Panc1 (cell line): ENCODE measurements at regions not wholly inside any gene's neighbourhood (a gene's known extent, or its start where the extent isn't known, plus 50 kb on each side); places are given as distances from the start of the nearest gene placed in this dataset.

Experiments
- ATAC-seq: fragments of 200-7000 bp; cut with Tn5 transposase; 2 replicates; pipeline ENCODE4 v1.9.1; 2020; ENCODE audit warnings: mild to moderate bottlenecking, moderate library complexity
- BruUV-seq: library from RNA; stranded (reverse); fragments of 400-500 nt; replicated peaks from 2 replicates; lab custom pipeline; 2021; lab: Mats Ljungman, UMichigan
- CTCF ChIA-PET: fragments of 300-600 bp; sonication (Branson Sonifier 250); formaldehyde crosslinking; loops from one replicate; lab custom pipeline; 2022; ENCODE audit warnings: antibody characterized with exemption; lab: Charles Lee
- POLR2A ChIA-PET: fragments of 300-600 bp; sonication (Branson Sonifier 250); formaldehyde crosslinking; loops from one replicate; lab custom pipeline; 2022; ENCODE audit warnings: antibody characterized with exemption; lab: Charles Lee
- DNase-seq: peaks from one replicate; pipeline ENCODE4 v3.0.0-alpha.2; 2010; ENCODE audit warnings: low read depth, low spot score
- H3K27ac ChIP-seq: 2 replicates; pipeline ENCODE4 v1.5.1; 2011; ENCODE audit warnings: mild to moderate bottlenecking, low read length, inconsistent platforms
- H3K27me3 ChIP-seq: fragments of 200-500 bp; sonication (Bioruptor generic); 2 replicates; pipeline ENCODE4 v1.6.0; 2014; ENCODE audit warnings: low read length, inconsistent platforms; ENCODE audit not compliant: control insufficient read depth, insufficient read depth
- H3K36me3 ChIP-seq: fragments of 200-500 bp; sonication (Bioruptor generic); 2 replicates; pipeline ENCODE4 v1.5.1; 2014; ENCODE audit warnings: inconsistent platforms, mild to moderate bottlenecking, low read length, moderate library complexity; ENCODE audit not compliant: control insufficient read depth, insufficient read depth
- H3K4me1 ChIP-seq: 2 replicates; pipeline ENCODE4 v1.5.1; 2011; ENCODE audit warnings: inconsistent platforms, mild to moderate bottlenecking, low read length, moderate library complexity; ENCODE audit not compliant: control insufficient read depth, insufficient read depth
- H3K4me3 ChIP-seq, 2 experiments: 2 replicates each; pipeline ENCODE4 v1.5.1; 2011 to 2012; ENCODE audit warnings: low read depth in 2 of 2, low read length in 2 of 2, mild to moderate bottlenecking in 2 of 2, inconsistent platforms in 1 of 2, moderate library complexity in 1 of 2
- H3K9me3 ChIP-seq: fragments of 200-500 bp; sonication (Bioruptor generic); 2 replicates; pipeline ENCODE4 v1.5.1; 2014; ENCODE audit warnings: low read depth, mild to moderate bottlenecking, inconsistent platforms, low read length, moderate library complexity; ENCODE audit not compliant: control insufficient read depth, insufficient read depth
- CTCF ChIP-seq: fragments of 450-650 bp; IDR thresholded peaks from 2 replicates; pipeline ENCODE4 v1.5.1; 2017; ENCODE audit warnings: mild to moderate bottlenecking
- POLR2AphosphoS5 ChIP-seq: IDR thresholded peaks from 2 replicates; pipeline ENCODE4 v1.6.1; 2012; ENCODE audit warnings: mild to moderate bottlenecking, low read depth, low read length, moderate library complexity
- REST ChIP-seq, 2 experiments: IDR thresholded peaks; 2 replicates each; pipeline ENCODE4 v1.6.1; 2011 to 2012; ENCODE audit warnings: low read depth in 2 of 2, control low read depth in 1 of 2, low read length in 1 of 2, mild to moderate bottlenecking in 1 of 2, moderate library complexity in 1 of 2; ENCODE audit not compliant: insufficient read depth in 1 of 2
- SIN3A ChIP-seq: IDR thresholded peaks from 2 replicates; pipeline ENCODE4 v1.6.1; 2012; ENCODE audit warnings: low read depth, mild to moderate bottlenecking, low read length, moderate library complexity, borderline replicate concordance; ENCODE audit not compliant: insufficient read depth
- TCF7L2 ChIP-seq: IDR thresholded peaks from 2 replicates; pipeline ENCODE4 v1.6.1; 2011; ENCODE audit warnings: mild to moderate bottlenecking, low read depth, low read length, inconsistent platforms
- in situ Hi-C: cut with HindIII; loops from 2 replicates; pipeline ENCODE4 v1.10.0; 2016; ENCODE audit warnings: low sequenced_read_pairs, low pct_unique_long_range_greater_than_20kb
- intact Hi-C: fragments of 100-400 bp; cut with micrococcal nuclease; formaldehyde crosslinking; loops from one replicate; pipeline ENCODE4 v1.10.0; 2022; ENCODE audit not compliant: unreplicated experiment

- Histone ChIP-seq H3K36me3 (no peaks in the 10 kb centered on the region), H3K9me3 (no peaks in the 10 kb centered on the region), H3K4me1 (no peaks in the 10 kb centered on the region), H3K27ac (no peak overlapping the region), H3K4me3 (no peak overlapping the region), H3K27me3 (peaks cover 5% of the 10 kb centered on the region; the same call in 1 of the 2 replicates)
- ChIA-PET CTCF (interaction anchor here (1.3 kb wide), 1 partner anchor 11 kb away, joined by 4 read pairs; no protein-coding TSS in a partner anchor), POLR2A (no interaction called here)
- ATAC-seq, result no peak
- intact Hi-C loops, result no loop called here
- BruUV-seq, result no TSS peak
- TF ChIP-seq CTCF (no peak), REST (IDR thresholded peaks at IDR 0.05; ENCODE audit: insufficient read depth in 1 of 2, low read depth in 2 of 2, low read length in 1 of 2) (no peak), SIN3A (no peak), POLR2AphosphoS5 (no peak), TCF7L2 (no peak)
- no peak for DNase-seq
- in situ Hi-C loops, result no loop called here
Observed at GRCh38 chr11:119802670-119803069, 73.7 kb upstream of the NECTIN1 start.

GRCh38 chr11:119800619-119801018 lies 71.6 kb upstream of the NECTIN1 start:
- Histone ChIP-seq H3K4me1 (no peaks in the 10 kb centered on the region), H3K9me3 (no peaks in the 10 kb centered on the region), H3K27me3 (peaks cover 5% of the 10 kb centered on the region; the same call in 1 of the 2 replicates), H3K4me3 (no peak overlapping the region), H3K27ac (no peak overlapping the region), H3K36me3 (no peaks in the 10 kb centered on the region)
- CTCF ChIA-PET, result no interaction called here
- TF ChIP-seq CTCF (no peak), SIN3A (no peak), TCF7L2 (no peak), REST (IDR thresholded peaks at IDR 0.05; ENCODE audit: insufficient read depth in 1 of 2, low read depth in 2 of 2, low read length in 1 of 2) (no peak), POLR2AphosphoS5 (no peak)
- ATAC-seq (no peak), DNase-seq (no peak)
- intact Hi-C loops, result no loop called here
- no TSS peak for BruUV-seq
- in situ Hi-C loops, result no loop called here
- POLR2A ChIA-PET, result interaction anchor here (1.0 kb wide), 1 partner anchor 9 kb away, joined by 3 read pairs; no protein-coding TSS in a partner anchor
